GM23248 (cell line): ENCODE measurements at regions not wholly inside any gene's neighbourhood (a gene's known extent, or its start where the extent isn't known, plus 50 kb on each side); places are given as distances from the start of the nearest gene placed in this dataset.

Experiments used
- EZH2 ChIP-seq: fragments of 200-600 bp; sonication (generic); IDR thresholded peaks from 2 replicates; pipeline ENCODE4 v1.6.1; 2018; ENCODE audit warnings: antibody characterized with exemption, mild to moderate bottlenecking; ENCODE audit not compliant: insufficient read depth, poor library complexity, severe bottlenecking
- EZH2phosphoT487 ChIP-seq: fragments of 200-600 bp; sonication (generic); IDR thresholded peaks from 2 replicates; pipeline ENCODE4 v1.6.1; 2018; ENCODE audit warnings: antibody characterized with exemption, moderate library complexity, mild to moderate bottlenecking, low read depth; ENCODE audit not compliant: insufficient read depth

GRCh38 chr11:134584706-134585445 is 172.8 kb upstream of the B3GAT1 start:
- no peak for TF ChIP-seq EZH2
- TF ChIP-seq EZH2phosphoT487, result no peak
